Loucy (cell line): ENCODE measurements at regions not wholly inside any gene's neighbourhood (a gene's known extent, or its start where the extent isn't known, plus 50 kb on each side); places are given as distances from the start of the nearest gene placed in this dataset.
"Not testable (repeated sequence)": the region's sequence is repeated elsewhere in the genome, so short reads cannot be mapped to it uniquely, and the experiment has no call there.

Source experiments
- H2AFZ ChIP-seq: fragments of 200-600 bp; sonication (generic); 2 replicates; pipeline ENCODE4 v1.6.0; 2016; ENCODE audit warnings: antibody characterized with exemption, mild to moderate bottlenecking, low read length, moderate library complexity
- H3F3A ChIP-seq: fragments of 200-600 bp; 2 replicates; pipeline ENCODE4 v1.6.0; 2016; ENCODE audit warnings: antibody characterized with exemption, low read depth, mild to moderate bottlenecking
- H3K27me3 ChIP-seq: fragments of 200-600 bp; sonication (generic); 2 replicates; pipeline ENCODE4 v1.6.1; 2014; ENCODE audit warnings: low read length, mild to moderate bottlenecking; ENCODE audit not compliant: insufficient read depth, poor library complexity, severe bottlenecking
- H3K36me3 ChIP-seq: fragments of 200-600 bp; sonication (generic); 2 replicates; pipeline ENCODE4 v1.6.1; 2016; ENCODE audit warnings: low read length; ENCODE audit not compliant: insufficient read depth
- H3K4me1 ChIP-seq: fragments of 200-600 bp; sonication (generic); 2 replicates; pipeline ENCODE4 v1.5.1; 2014; ENCODE audit warnings: low read length, mild to moderate bottlenecking; ENCODE audit not compliant: insufficient read depth, poor library complexity, severe bottlenecking
- H3K4me2 ChIP-seq: fragments of 200-600 bp; sonication (generic); 2 replicates; pipeline ENCODE4 v1.6.0; 2014; ENCODE audit warnings: antibody characterized with exemption, low read length, low read depth, mild to moderate bottlenecking; ENCODE audit not compliant: poor library complexity, severe bottlenecking
- H3K4me3 ChIP-seq: fragments of 200-600 bp; sonication (generic); 2 replicates; pipeline ENCODE4 v1.5.1; 2014; ENCODE audit warnings: low read length, mild to moderate bottlenecking, mixed read lengths; ENCODE audit not compliant: poor library complexity, severe bottlenecking
- H3K79me2 ChIP-seq: fragments of 200-600 bp; sonication (generic); 2 replicates; pipeline ENCODE4 v1.6.1; 2014; ENCODE audit warnings: low read length; ENCODE audit not compliant: insufficient read depth
- H3K9ac ChIP-seq: fragments of 200-600 bp; sonication (generic); 2 replicates; pipeline ENCODE4 v1.6.0; 2014; ENCODE audit warnings: mild to moderate bottlenecking, low read depth, low read length, moderate library complexity; ENCODE audit not compliant: poor library complexity, severe bottlenecking
- H3K9me2 ChIP-seq: fragments of 200-600 bp; sonication (generic); replicated peaks from 2 replicates; pipeline ENCODE4 v1.6.1; 2016; ENCODE audit warnings: low read depth, low read length, mixed read lengths
- H3K9me3 ChIP-seq: fragments of 200-600 bp; sonication (generic); 2 replicates; pipeline ENCODE4 v1.6.1; 2014; ENCODE audit warnings: mild to moderate bottlenecking, antibody characterized with exemption, low read length, low read depth; ENCODE audit not compliant: insufficient read depth
- H4K20me1 ChIP-seq: fragments of 200-600 bp; sonication (generic); 2 replicates; pipeline ENCODE4 v1.6.0; 2014; ENCODE audit warnings: antibody characterized with exemption, low read length, mild to moderate bottlenecking; ENCODE audit not compliant: insufficient read depth, poor library complexity, severe bottlenecking
- CTCF ChIP-seq: fragments of 200-600 bp; sonication (generic); conservative IDR thresholded peaks from 2 replicates; pipeline ENCODE4 v1.5.1; 2014; ENCODE audit warnings: mild to moderate bottlenecking, antibody characterized with exemption, low read length
- EZH2phosphoT487 ChIP-seq: fragments of 200-600 bp; IDR thresholded peaks from 2 replicates; pipeline ENCODE4 v1.6.1; 2018; ENCODE audit warnings: antibody characterized with exemption, mild to moderate bottlenecking, moderate library complexity, borderline replicate concordance

DNA sequence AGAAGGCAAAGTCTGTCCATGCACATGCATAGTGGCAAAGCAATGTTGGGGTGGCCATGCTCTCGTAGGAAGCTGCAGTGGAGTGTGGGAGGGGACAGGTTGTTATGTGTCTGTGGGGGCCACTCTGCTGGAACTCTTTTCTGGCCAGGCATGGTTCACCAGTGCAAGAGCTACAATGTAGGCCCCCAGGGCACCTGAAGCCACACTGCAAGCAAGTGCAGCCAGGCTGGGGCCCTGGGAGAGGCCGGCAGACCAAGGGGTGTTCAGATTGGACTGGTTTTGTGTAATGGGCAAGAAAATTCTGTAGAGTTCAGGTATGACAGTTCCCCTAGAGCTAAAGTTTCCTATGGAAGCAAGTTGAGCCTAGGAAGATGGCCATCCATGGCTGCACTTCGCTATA, 97.0 kb upstream of the ZC4H2 start:
- Histone ChIP-seq H3K4me1 (no peaks in the 10 kb centered on the region), H3K79me2 (no peaks in the 10 kb centered on the region), H3F3A (no peaks in the 10 kb centered on the region), H3K4me2 (no peak overlapping the region), H3K9ac (no peak overlapping the region), H3K27me3 (no peaks in the 10 kb centered on the region), H2AFZ (no peak overlapping the region), H3K4me3 (no peak overlapping the region), H3K9me2 (no peaks in the 10 kb centered on the region), H3K36me3 (peaks cover 26% of the 10 kb centered on the region), H3K9me3 (no peaks in the 10 kb centered on the region), H4K20me1 (no peaks in the 10 kb centered on the region)
- no peak for TF ChIP-seq EZH2phosphoT487
- no peak for TF ChIP-seq CTCF

DNA sequence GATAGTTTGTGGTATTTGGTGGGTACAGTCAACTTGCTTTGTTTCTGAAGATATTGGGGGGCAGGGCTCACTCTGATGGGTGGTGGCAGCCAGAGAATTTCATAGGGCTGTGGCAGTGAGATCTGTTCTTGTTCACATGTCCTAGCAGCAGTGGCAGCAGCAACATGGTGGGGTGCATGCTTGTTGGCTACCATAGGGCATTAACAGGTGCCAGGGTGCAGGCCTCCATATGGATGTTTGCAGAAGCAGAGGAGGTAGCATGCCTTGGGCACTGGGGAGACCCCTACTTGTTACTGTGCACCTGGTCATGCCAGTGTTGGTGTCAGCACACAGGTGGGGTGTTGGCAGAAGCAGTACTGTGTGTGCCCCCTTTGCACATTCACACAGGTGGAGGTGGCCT, 96.3 kb upstream of the ZC4H2 start:
- no peak overlapping the region for H3K4me2 ChIP-seq
- H3K4me1 ChIP-seq = no peaks in the 10 kb centered on the region
- TF ChIP-seq EZH2phosphoT487 (no peak), CTCF (no peak)

DNA sequence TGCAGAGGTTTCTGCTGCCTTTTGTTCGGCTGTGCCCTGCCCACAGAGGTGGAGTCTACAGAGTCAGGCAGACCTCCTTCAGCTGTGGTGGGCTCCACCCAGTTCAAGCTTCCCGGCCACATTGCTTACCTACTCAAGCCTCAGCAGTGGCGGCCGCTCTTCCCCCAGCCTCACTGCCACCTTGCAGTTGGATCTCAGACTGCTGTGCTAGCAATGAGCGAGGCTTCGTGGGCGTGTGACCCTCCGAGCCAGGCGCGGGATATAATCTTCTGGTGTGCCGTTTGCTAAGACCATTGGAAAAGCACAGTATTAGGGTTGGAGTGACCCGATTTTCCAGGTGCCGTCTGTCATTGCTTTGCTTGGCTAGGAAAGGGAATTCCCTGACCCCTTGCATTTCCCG, 82.4 kb upstream of the ZC4H2 start:
- H2AFZ ChIP-seq, H3K4me2 ChIP-seq, H3K4me1 ChIP-seq, H3K9ac ChIP-seq, H3K4me3 ChIP-seq, H3K9me2 ChIP-seq, H4K20me1 ChIP-seq, H3K9me3 ChIP-seq, H3K79me2 ChIP-seq, H3K27me3 ChIP-seq, H3F3A ChIP-seq, H3K36me3 ChIP-seq: not testable (repeated sequence)

More for the DNA sequence above, 96.3 kb upstream of the ZC4H2 start:
- Histone ChIP-seq H3K9me2 (no peaks in the 10 kb centered on the region), H3F3A (no peaks in the 10 kb centered on the region), H3K27me3 (no peaks in the 10 kb centered on the region), H3K36me3 (peaks cover 22% of the 10 kb centered on the region), H3K9ac (no peak overlapping the region), H2AFZ (no peak overlapping the region), H3K9me3 (no peaks in the 10 kb centered on the region), H3K4me3 (no peak overlapping the region), H4K20me1 (no peaks in the 10 kb centered on the region), H3K79me2 (no peaks in the 10 kb centered on the region)

- Histone ChIP-seq H3K79me2 (no peaks in the 10 kb centered on the region), H3K9me3 (0 out of 2 replicates have a peak, but pooled peaks cover 5% of the 10 kb centered on the region), H4K20me1 (no peaks in the 10 kb centered on the region), H3K9me2 (no peaks in the 10 kb centered on the region), H3F3A (no peaks in the 10 kb centered on the region), H3K4me2 (no peak overlapping the region), H3K4me1 (no peaks in the 10 kb centered on the region), H3K9ac (no peak overlapping the region), H3K36me3 (no peaks in the 10 kb centered on the region), H3K27me3 (no peaks in the 10 kb centered on the region), H3K4me3 (no peak overlapping the region), H2AFZ (no peak overlapping the region)
- no peak for TF ChIP-seq EZH2phosphoT487
- TF ChIP-seq CTCF = no peak
Observed at GRCh38 chrX:65045001-65045400, 68.8 kb upstream of the ZC4H2 start.
